ENCODE measurements at regions not wholly inside any gene's neighbourhood (a gene's known extent, or its start where the extent isn't known, plus 50 kb on each side); places are given as distances from the start of the nearest gene placed in this dataset.

GRCh38 chr3:18730491-18730890 is 305.4 kb upstream of the SATB1 start:
- TF ChIP-seq CTCF (IDR thresholded peaks at IDR 0.05) (no peak), POLR2A (IDR thresholded peaks at IDR 0.05) (no peak)

All from ovary (tissue), 3 donors.